ENCODE measurements at regions not wholly inside any gene's neighbourhood (a gene's known extent, or its start where the extent isn't known, plus 50 kb on each side); places are given as distances from the start of the nearest gene placed in this dataset.

DNA sequence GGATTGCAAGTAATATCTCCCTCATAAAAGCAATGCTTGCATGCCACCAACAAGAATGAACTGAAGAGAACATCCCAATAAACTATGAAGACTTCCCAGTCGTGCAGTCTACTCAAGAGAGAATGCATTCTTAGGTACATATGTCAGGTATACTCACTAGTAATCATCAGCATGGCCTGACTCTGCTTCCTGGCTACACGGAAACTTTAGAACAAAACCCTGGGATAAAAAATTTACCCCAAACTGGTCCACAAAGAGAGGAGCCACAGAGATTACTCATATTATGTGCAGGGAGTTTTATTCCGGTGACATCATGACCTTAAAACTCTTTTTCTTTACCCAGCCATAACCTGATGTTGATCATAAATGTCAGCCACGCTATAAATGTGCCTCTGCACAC, 57.5 kb upstream of the PAPPA start:
- Mint-ChIP-seq H3K4me3 (no peak overlapping the region), H3K27me3 (ENCODE audit: low read depth) (no peaks in the 10 kb centered on the region), H3K9me3 (peaks cover 13% of the 10 kb centered on the region), H3K27ac (no peak overlapping the region), H3K4me1 (peaks cover 17% of the 10 kb centered on the region), H3K36me3 (no peaks in the 10 kb centered on the region)
- CTCF ChIA-PET: no interaction called here
- no peak for ATAC-seq
- TF ChIP-seq, protein P1, sequence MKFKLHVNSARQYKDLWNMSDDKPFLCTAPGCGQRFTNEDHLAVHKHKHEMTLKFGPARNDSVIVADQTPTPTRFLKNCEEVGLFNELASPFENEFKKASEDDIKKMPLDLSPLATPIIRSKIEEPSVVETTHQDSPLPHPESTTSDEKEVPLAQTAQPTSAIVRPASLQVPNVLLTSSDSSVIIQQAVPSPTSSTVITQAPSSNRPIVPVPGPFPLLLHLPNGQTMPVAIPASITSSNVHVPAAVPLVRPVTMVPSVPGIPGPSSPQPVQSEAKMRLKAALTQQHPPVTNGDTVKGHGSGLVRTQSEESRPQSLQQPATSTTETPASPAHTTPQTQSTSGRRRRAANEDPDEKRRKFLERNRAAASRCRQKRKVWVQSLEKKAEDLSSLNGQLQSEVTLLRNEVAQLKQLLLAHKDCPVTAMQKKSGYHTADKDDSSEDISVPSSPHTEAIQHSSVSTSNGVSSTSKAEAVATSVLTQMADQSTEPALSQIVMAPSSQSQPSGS (CRISPR knock-in tag; IDR thresholded peaks at IDR 0.05; ENCODE audit: borderline replicate concordance, low read depth): no peak
- no peak for TF ChIP-seq EMX1 (CRISPR knock-in tag; IDR thresholded peaks at IDR 0.05)
- TF ChIP-seq JUN (CRISPR knock-in tag; IDR thresholded peaks at IDR 0.05): no peak
- TF ChIP-seq, protein P2, sequence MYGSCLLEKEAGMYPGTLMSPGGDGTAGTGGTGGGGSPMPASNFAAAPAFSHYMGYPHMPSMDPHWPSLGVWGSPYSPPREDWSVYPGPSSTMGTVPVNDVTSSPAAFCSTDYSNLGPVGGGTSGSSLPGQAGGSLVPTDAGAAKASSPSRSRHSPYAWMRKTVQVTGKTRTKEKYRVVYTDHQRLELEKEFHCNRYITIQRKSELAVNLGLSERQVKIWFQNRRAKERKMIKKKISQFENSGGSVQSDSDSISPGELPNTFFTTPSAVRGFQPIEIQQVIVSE (CRISPR knock-in tag; IDR thresholded peaks at IDR 0.05; ENCODE audit: borderline replicate concordance): no peak
- TF ChIP-seq, protein P3, sequence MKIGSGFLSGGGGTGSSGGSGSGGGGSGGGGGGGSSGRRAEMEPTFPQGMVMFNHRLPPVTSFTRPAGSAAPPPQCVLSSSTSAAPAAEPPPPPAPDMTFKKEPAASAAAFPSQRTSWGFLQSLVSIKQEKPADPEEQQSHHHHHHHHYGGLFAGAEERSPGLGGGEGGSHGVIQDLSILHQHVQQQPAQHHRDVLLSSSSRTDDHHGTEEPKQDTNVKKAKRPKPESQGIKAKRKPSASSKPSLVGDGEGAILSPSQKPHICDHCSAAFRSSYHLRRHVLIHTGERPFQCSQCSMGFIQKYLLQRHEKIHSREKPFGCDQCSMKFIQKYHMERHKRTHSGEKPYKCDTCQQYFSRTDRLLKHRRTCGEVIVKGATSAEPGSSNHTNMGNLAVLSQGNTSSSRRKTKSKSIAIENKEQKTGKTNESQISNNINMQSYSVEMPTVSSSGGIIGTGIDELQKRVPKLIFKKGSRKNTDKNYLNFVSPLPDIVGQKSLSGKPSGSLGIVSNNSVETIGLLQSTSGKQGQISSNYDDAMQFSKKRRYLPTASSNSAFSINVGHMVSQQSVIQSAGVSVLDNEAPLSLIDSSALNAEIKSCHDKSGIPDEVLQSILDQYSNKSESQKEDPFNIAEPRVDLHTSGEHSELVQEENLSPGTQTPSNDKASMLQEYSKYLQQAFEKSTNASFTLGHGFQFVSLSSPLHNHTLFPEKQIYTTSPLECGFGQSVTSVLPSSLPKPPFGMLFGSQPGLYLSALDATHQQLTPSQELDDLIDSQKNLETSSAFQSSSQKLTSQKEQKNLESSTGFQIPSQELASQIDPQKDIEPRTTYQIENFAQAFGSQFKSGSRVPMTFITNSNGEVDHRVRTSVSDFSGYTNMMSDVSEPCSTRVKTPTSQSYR (CRISPR knock-in tag; IDR thresholded peaks at IDR 0.05): no peak
- TF ChIP-seq, protein P4, sequence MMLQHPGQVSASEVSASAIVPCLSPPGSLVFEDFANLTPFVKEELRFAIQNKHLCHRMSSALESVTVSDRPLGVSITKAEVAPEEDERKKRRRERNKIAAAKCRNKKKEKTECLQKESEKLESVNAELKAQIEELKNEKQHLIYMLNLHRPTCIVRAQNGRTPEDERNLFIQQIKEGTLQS (CRISPR knock-in tag; conservative IDR thresholded peaks at IDR 0.05): no peak
- TF ChIP-seq, protein P5, sequence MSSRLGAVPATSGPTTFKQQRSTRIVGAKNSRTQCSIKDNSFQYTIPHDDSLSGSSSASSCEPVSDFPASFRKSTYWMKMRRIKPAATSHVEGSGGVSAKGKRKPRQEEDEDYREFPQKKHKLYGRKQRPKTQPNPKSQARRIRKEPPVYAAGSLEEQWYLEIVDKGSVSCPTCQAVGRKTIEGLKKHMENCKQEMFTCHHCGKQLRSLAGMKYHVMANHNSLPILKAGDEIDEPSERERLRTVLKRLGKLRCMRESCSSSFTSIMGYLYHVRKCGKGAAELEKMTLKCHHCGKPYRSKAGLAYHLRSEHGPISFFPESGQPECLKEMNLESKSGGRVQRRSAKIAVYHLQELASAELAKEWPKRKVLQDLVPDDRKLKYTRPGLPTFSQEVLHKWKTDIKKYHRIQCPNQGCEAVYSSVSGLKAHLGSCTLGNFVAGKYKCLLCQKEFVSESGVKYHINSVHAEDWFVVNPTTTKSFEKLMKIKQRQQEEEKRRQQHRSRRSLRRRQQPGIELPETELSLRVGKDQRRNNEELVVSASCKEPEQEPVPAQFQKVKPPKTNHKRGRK (CRISPR knock-in tag; IDR thresholded peaks at IDR 0.05; ENCODE audit: borderline replicate concordance): no peak
- TF ChIP-seq ZBTB21 (CRISPR knock-in tag; IDR thresholded peaks at IDR 0.05; ENCODE audit: borderline replicate concordance): no peak
- TF ChIP-seq, protein P6, sequence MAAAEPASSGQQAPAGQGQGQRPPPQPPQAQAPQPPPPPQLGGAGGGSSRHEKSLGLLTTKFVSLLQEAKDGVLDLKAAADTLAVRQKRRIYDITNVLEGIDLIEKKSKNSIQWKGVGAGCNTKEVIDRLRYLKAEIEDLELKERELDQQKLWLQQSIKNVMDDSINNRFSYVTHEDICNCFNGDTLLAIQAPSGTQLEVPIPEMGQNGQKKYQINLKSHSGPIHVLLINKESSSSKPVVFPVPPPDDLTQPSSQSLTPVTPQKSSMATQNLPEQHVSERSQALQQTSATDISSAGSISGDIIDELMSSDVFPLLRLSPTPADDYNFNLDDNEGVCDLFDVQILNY (CRISPR knock-in tag; IDR thresholded peaks at IDR 0.05): no peak
- TF ChIP-seq, protein P7, sequence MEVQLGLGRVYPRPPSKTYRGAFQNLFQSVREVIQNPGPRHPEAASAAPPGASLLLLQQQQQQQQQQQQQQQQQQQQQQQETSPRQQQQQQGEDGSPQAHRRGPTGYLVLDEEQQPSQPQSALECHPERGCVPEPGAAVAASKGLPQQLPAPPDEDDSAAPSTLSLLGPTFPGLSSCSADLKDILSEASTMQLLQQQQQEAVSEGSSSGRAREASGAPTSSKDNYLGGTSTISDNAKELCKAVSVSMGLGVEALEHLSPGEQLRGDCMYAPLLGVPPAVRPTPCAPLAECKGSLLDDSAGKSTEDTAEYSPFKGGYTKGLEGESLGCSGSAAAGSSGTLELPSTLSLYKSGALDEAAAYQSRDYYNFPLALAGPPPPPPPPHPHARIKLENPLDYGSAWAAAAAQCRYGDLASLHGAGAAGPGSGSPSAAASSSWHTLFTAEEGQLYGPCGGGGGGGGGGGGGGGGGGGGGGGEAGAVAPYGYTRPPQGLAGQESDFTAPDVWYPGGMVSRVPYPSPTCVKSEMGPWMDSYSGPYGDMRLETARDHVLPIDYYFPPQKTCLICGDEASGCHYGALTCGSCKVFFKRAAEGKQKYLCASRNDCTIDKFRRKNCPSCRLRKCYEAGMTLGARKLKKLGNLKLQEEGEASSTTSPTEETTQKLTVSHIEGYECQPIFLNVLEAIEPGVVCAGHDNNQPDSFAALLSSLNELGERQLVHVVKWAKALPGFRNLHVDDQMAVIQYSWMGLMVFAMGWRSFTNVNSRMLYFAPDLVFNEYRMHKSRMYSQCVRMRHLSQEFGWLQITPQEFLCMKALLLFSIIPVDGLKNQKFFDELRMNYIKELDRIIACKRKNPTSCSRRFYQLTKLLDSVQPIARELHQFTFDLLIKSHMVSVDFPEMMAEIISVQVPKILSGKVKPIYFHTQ (CRISPR knock-in tag; IDR thresholded peaks at IDR 0.05): no peak
- no peak for TF ChIP-seq ESRRA (CRISPR knock-in tag; IDR thresholded peaks at IDR 0.05; ENCODE audit: borderline replicate concordance)
- no peak for TF ChIP-seq FOXP1 (CRISPR knock-in tag; IDR thresholded peaks at IDR 0.05; ENCODE audit: borderline replicate concordance)
- no peak for TF ChIP-seq ZNF317 (CRISPR knock-in tag; IDR thresholded peaks at IDR 0.05; ENCODE audit: borderline replicate concordance, low read depth)
- TF ChIP-seq, protein P8, sequence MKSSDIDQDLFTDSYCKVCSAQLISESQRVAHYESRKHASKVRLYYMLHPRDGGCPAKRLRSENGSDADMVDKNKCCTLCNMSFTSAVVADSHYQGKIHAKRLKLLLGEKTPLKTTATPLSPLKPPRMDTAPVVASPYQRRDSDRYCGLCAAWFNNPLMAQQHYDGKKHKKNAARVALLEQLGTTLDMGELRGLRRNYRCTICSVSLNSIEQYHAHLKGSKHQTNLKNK (CRISPR knock-in tag; IDR thresholded peaks at IDR 0.05): no peak
- TF ChIP-seq OVOL2 (CRISPR knock-in tag; IDR thresholded peaks at IDR 0.05; ENCODE audit: borderline replicate concordance): no peak
- TF ChIP-seq SP1 (CRISPR knock-in tag; conservative IDR thresholded peaks at IDR 0.05): no peak
- POLR2A ChIA-PET: no interaction called here
- no peak for DNase-seq (ENCODE audit: low spot score)
